ENCODE measurements at regions not wholly inside any gene's neighbourhood (a gene's known extent, or its start where the extent isn't known, plus 50 kb on each side); places are given as distances from the start of the nearest gene placed in this dataset.

DNA sequence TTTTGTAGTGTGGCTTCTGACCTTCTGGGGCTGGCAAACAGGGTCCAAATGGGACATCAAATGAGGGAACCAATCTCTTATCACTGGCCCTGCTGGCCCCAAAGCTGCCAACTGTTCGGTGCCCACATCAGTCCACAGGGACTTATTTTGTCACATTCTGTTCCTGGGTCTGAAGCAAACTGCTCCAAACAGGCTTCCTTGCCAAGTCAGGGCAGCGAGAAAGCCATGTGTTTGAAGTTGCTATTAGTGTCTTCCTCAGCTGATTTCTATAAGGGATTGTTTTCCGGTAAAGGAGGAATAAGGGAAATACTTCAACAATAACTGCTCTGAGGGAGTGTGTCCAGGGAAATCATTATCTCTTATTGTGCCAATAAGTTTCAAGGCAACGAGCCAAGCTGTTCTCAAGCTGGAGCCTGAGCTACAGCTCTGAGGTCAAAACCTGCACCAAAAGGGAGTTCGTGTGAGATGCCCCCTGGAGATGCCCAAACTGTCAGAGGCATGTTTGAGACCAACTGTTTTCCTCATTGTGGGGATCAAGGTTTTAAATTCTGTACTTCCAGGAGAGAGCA is 381.4 kb upstream of the PROX1 start:
- no peak for TF ChIP-seq CTCF (IDR thresholded peaks at IDR 0.05)
- TF ChIP-seq, protein P1, sequence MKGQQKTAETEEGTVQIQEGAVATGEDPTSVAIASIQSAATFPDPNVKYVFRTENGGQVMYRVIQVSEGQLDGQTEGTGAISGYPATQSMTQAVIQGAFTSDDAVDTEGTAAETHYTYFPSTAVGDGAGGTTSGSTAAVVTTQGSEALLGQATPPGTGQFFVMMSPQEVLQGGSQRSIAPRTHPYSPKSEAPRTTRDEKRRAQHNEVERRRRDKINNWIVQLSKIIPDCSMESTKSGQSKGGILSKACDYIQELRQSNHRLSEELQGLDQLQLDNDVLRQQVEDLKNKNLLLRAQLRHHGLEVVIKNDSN (IDR thresholded peaks at IDR 0.05; ENCODE audit: borderline replicate concordance, low read depth): no peak
- TF ChIP-seq, protein P2, sequence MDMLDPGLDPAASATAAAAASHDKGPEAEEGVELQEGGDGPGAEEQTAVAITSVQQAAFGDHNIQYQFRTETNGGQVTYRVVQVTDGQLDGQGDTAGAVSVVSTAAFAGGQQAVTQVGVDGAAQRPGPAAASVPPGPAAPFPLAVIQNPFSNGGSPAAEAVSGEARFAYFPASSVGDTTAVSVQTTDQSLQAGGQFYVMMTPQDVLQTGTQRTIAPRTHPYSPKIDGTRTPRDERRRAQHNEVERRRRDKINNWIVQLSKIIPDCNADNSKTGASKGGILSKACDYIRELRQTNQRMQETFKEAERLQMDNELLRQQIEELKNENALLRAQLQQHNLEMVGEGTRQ (IDR thresholded peaks at IDR 0.05; ENCODE audit: borderline replicate concordance, low read depth, low read length): no peak
- TF ChIP-seq, protein P3, sequence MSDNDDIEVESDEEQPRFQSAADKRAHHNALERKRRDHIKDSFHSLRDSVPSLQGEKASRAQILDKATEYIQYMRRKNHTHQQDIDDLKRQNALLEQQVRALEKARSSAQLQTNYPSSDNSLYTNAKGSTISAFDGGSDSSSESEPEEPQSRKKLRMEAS (IDR thresholded peaks at IDR 0.05; ENCODE audit: low read depth): no peak
- no peak for TF ChIP-seq NRF1 (IDR thresholded peaks at IDR 0.05; ENCODE audit: low read depth, low read length)
- TF ChIP-seq REST (IDR thresholded peaks at IDR 0.05; ENCODE audit: low read depth, low read length): no peak

Data from SK-N-SH (cell line).